GM12878 (cell line): ENCODE measurements at regions not wholly inside any gene's neighbourhood (a gene's known extent, or its start where the extent isn't known, plus 50 kb on each side); places are given as distances from the start of the nearest gene placed in this dataset.

Experiments used
- ATAC-seq: fragments of 200-7000 bp; cut with Tn5 transposase; 3 replicates; pipeline ENCODE4 v1.9.1; 2020; ENCODE audit warnings: mild to moderate bottlenecking, moderate library complexity
- BruUV-seq: library from RNA; stranded (reverse); fragments of 400-500 nt; replicated peaks from 2 replicates; lab custom pipeline; 2021; lab: Mats Ljungman, UMichigan
- CTCF ChIA-PET: fragments of 300-600 bp; sonication (Branson Sonifier 250); formaldehyde crosslinking; extraction: SDS; loops from one replicate; lab custom pipeline; 2021; ENCODE audit warnings: inconsistent platforms; lab: Yijun Ruan, JAX
- POLR2A ChIA-PET: fragments of 350-600 bp; formaldehyde crosslinking; extraction: SDS; loops from one replicate; lab custom pipeline; 2021; ENCODE audit warnings: inconsistent platforms; lab: Charles Lee
- RAD21 ChIA-PET: fragments of 300-600 bp; sonication (Branson Sonifier 250); formaldehyde crosslinking; loops from one replicate; lab custom pipeline; 2023; ENCODE audit warnings: antibody characterized with exemption; ENCODE audit not compliant: unreplicated experiment; lab: Charles Lee
- SMC1A ChIA-PET: fragments of 300-600 bp; sonication (Branson Sonifier 250); formaldehyde crosslinking; loops from one replicate; lab custom pipeline; 2023; ENCODE audit not compliant: unreplicated experiment, uncharacterized antibody; lab: Charles Lee
- DNase-seq: peaks from one replicate; pipeline ENCODE4 v3.0.0-alpha.2; 2011; ENCODE audit warnings: low read depth, low spot score
- FAIRE-seq: peaks from 3 replicates; lab custom pipeline; 2011; peaks lifted over from hg19 to GRCh38; lab: Jason Lieb, UNC
- H2AFZ ChIP-seq: 2 replicates; pipeline ENCODE4 v1.6.0; 2011; ENCODE audit warnings: low read depth, low read length, control low read depth; ENCODE audit not compliant: control insufficient read depth
- H3K27ac ChIP-seq: 2 replicates; pipeline ENCODE4 v1.5.1; 2011; ENCODE audit warnings: control low read depth; ENCODE audit not compliant: control insufficient read depth, insufficient read depth
- H3K27me3 ChIP-seq, 2 experiments: replicated peaks in 1 of 2; 2 replicates each; pipeline versions ENCODE4 v1.6.0 to v1.6.1; 2011; ENCODE audit warnings: low read length in 1 of 2; ENCODE audit not compliant: control insufficient read depth in 2 of 2, insufficient read depth in 2 of 2
- H3K36me3 ChIP-seq, 2 experiments: 2 replicates each; pipeline ENCODE4 v1.5.1; 2011; ENCODE audit warnings: low read length in 1 of 2; ENCODE audit not compliant: control insufficient read depth in 2 of 2, insufficient read depth in 2 of 2
- H3K4me1 ChIP-seq: 2 replicates; pipeline ENCODE4 v1.6.1; 2011; ENCODE audit warnings: mild to moderate bottlenecking, low read length, moderate library complexity, mixed read lengths; ENCODE audit not compliant: control insufficient read depth, insufficient read depth
- H3K4me2 ChIP-seq: 2 replicates; pipeline ENCODE4 v1.6.0; 2011; ENCODE audit warnings: control low read depth; ENCODE audit not compliant: control insufficient read depth, insufficient read depth
- H3K4me3 ChIP-seq: fragments of 200-600 bp; sonication (generic); 2 replicates; pipeline ENCODE4 v1.5.1; 2016
- H3K79me2 ChIP-seq: 2 replicates; pipeline ENCODE4 v1.6.0; 2011; ENCODE audit warnings: low read length; ENCODE audit not compliant: control insufficient read depth, insufficient read depth
- H3K9ac ChIP-seq: 2 replicates; pipeline ENCODE4 v1.8.0; 2011; ENCODE audit warnings: low read length, control low read depth, mixed read lengths; ENCODE audit not compliant: control insufficient read depth, insufficient read depth
- H3K9me3 ChIP-seq: replicated peaks from 3 replicates; pipeline ENCODE4 v1.5.1; 2011; ENCODE audit warnings: mild to moderate bottlenecking, low read length; ENCODE audit not compliant: control insufficient read depth, insufficient read depth
- H4K20me1 ChIP-seq: 2 replicates; pipeline ENCODE4 v1.6.0; 2011; ENCODE audit not compliant: control insufficient read depth, insufficient read depth
- GATAD2B ChIP-seq: fragments of 450-650 bp; conservative IDR thresholded peaks from 2 replicates; pipeline ENCODE4 v1.6.1; 2017; ENCODE audit warnings: low read depth, mild to moderate bottlenecking, moderate library complexity
- MTA3 ChIP-seq: IDR thresholded peaks from 2 replicates; pipeline ENCODE4 v1.6.1; 2012; ENCODE audit warnings: low read length, inconsistent platforms, borderline replicate concordance
- NBN ChIP-seq: fragments of 450-650 bp; IDR thresholded peaks from 2 replicates; pipeline ENCODE4 v1.6.1; 2016
- POLR2A ChIP-seq: IDR thresholded peaks from 2 replicates; pipeline ENCODE4 v1.6.1; 2011; ENCODE audit warnings: low read depth, mild to moderate bottlenecking, low read length
- RFX5 ChIP-seq: IDR thresholded peaks from 2 replicates; pipeline ENCODE4 v1.6.1; 2011; ENCODE audit warnings: low read depth, low read length, improper control_type of control experiment
- ZNF207 ChIP-seq: fragments of 450-650 bp; IDR thresholded peaks from 2 replicates; pipeline ENCODE4 v1.6.1; 2014; ENCODE audit warnings: antibody characterized with exemption, mild to moderate bottlenecking, borderline replicate concordance
- ZNF384 ChIP-seq: IDR thresholded peaks from 2 replicates; pipeline ENCODE4 v1.6.1; 2012; ENCODE audit warnings: low read depth, mild to moderate bottlenecking, low read length, improper control_type of control experiment, borderline replicate concordance
- WGBS: methylation state at CpG from one replicate; pipeline ENCODE4 v1.1.6; 2016; ENCODE audit warnings: low lambda C conversion rate; ENCODE audit not compliant: insufficient replicate concordance, insufficient coverage; ENCODE audit errors: missing lambda C conversion rate; 5-methylcytosine and 5-hydroxymethylcytosine counted together
- in situ Hi-C: fragments of 300-500 bp; cut with MboI; formaldehyde crosslinking; loops from 9 replicates; pipeline ENCODE4 v1.14.3; 2018; ENCODE audit warnings: mixed read lengths
- intact Hi-C: fragments of 100-400 bp; cut with micrococcal nuclease; formaldehyde crosslinking; loops from one replicate; pipeline ENCODE4 v1.14.2; 2022; ENCODE audit not compliant: unreplicated experiment
- TF ChIP-seq, protein P1 (sequence below): IDR thresholded peaks from 2 replicates; pipeline ENCODE4 v1.6.1; 2012; ENCODE audit warnings: low read depth, low read length, improper control_type of control experiment
- TF ChIP-seq, protein P2 (sequence below): fragments of 450-650 bp; conservative IDR thresholded peaks from 2 replicates; pipeline ENCODE4 v1.6.1; 2017; ENCODE audit warnings: mild to moderate bottlenecking, moderate library complexity

DNA sequence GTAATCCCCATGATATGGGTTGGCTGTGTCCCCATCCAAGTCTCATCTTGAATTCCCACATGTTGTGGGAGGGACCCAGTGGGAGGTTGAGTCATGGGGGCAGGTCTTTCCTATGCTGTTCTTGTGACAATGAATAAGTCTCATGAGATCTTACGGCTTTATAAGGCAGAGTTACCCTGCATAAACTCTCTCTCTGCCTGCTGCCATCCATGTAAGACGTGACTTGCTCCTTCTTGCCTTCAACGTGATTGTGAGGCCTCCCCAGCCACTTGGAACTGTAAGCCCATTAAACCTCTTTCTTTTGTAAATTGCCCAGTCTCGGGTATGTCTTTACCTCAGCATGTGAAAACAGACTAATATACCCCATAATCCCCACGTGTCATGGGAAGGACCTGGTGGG lies 61.9 kb upstream of the LDAH start:
- Histone ChIP-seq H3K9me3 (no peaks in the 10 kb centered on the region), H3K4me2 (no peak overlapping the region), H2AFZ (no peak overlapping the region), H3K4me1 (no peaks in the 10 kb centered on the region), H3K4me3 (no peak overlapping the region), H3K27me3 (no peaks in the 10 kb centered on the region; a peak in 1 of 4 replicates), H3K9ac (no peak overlapping the region), H3K27ac (no peak overlapping the region), H3K36me3 (no peaks in the 10 kb centered on the region), H3K79me2 (no peaks in the 10 kb centered on the region), H4K20me1 (no peaks in the 10 kb centered on the region)
- no peak for FAIRE-seq
- in situ Hi-C loops (no loop called here), intact Hi-C loops (no loop called here)
- SMC1A ChIA-PET: no interaction called here
- RAD21 ChIA-PET: no interaction called here
- POLR2A ChIA-PET: no interaction called here
- no TSS peak for BruUV-seq
- 3% methylated on average over 5 of the region's 5 CpGs for WGBS
- CTCF ChIA-PET: no interaction called here
- TF ChIP-seq, protein P1, sequence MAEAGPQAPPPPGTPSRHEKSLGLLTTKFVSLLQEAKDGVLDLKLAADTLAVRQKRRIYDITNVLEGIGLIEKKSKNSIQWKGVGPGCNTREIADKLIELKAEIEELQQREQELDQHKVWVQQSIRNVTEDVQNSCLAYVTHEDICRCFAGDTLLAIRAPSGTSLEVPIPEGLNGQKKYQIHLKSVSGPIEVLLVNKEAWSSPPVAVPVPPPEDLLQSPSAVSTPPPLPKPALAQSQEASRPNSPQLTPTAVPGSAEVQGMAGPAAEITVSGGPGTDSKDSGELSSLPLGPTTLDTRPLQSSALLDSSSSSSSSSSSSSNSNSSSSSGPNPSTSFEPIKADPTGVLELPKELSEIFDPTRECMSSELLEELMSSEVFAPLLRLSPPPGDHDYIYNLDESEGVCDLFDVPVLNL: no peak
- TF ChIP-seq, protein P2, sequence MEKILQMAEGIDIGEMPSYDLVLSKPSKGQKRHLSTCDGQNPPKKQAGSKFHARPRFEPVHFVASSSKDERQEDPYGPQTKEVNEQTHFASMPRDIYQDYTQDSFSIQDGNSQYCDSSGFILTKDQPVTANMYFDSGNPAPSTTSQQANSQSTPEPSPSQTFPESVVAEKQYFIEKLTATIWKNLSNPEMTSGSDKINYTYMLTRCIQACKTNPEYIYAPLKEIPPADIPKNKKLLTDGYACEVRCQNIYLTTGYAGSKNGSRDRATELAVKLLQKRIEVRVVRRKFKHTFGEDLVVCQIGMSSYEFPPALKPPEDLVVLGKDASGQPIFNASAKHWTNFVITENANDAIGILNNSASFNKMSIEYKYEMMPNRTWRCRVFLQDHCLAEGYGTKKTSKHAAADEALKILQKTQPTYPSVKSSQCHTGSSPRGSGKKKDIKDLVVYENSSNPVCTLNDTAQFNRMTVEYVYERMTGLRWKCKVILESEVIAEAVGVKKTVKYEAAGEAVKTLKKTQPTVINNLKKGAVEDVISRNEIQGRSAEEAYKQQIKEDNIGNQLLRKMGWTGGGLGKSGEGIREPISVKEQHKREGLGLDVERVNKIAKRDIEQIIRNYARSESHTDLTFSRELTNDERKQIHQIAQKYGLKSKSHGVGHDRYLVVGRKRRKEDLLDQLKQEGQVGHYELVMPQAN: no peak
- no peak for TF ChIP-seq NBN
- no peak for TF ChIP-seq GATAD2B
- no peak for TF ChIP-seq POLR2A
- TF ChIP-seq ZNF384: no peak
- TF ChIP-seq MTA3: no peak
- TF ChIP-seq ZNF207: no peak
- no peak for TF ChIP-seq RFX5
- TF ChIP-seq, all 136 proteins: peak for 0
- DNase-seq (no peak), ATAC-seq (no peak)
